ENCODE measurements at regions not wholly inside any gene's neighbourhood (a gene's known extent, or its start where the extent isn't known, plus 50 kb on each side); places are given as distances from the start of the nearest gene placed in this dataset.

DNA sequence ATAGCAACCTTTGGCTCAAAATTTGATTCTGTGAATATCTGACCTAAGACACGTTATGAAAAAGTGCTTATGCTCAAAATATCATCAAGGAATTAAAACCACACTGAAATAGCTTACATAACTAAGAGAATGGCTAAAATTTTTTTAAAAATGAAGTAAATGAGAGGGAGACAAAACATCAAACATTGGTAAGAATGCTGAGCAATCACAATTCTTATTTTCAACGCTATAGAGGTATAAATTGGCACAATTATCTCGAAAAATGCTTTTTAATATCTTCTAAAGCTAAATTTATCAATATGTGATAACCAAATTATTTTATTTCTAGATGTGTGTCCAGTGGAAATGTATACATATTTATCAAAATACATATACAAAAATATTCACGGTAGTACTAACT lies 381.3 kb downstream of the ANXA1 start:
- H3K36me3 ChIP-seq: no peaks in the 10 kb centered on the region
- no peaks in the 10 kb centered on the region for H3K27me3 ChIP-seq
- H3K9me3 ChIP-seq: no peaks in the 10 kb centered on the region
- H3K27ac ChIP-seq: no peak overlapping the region
- TF ChIP-seq POLR2AphosphoS5 (IDR thresholded peaks at IDR 0.05) (no peak), POLR2A (IDR thresholded peaks at IDR 0.05) (no peak), EP300 (IDR thresholded peaks at IDR 0.05) (no peak)
- TF ChIP-seq, protein P1, sequence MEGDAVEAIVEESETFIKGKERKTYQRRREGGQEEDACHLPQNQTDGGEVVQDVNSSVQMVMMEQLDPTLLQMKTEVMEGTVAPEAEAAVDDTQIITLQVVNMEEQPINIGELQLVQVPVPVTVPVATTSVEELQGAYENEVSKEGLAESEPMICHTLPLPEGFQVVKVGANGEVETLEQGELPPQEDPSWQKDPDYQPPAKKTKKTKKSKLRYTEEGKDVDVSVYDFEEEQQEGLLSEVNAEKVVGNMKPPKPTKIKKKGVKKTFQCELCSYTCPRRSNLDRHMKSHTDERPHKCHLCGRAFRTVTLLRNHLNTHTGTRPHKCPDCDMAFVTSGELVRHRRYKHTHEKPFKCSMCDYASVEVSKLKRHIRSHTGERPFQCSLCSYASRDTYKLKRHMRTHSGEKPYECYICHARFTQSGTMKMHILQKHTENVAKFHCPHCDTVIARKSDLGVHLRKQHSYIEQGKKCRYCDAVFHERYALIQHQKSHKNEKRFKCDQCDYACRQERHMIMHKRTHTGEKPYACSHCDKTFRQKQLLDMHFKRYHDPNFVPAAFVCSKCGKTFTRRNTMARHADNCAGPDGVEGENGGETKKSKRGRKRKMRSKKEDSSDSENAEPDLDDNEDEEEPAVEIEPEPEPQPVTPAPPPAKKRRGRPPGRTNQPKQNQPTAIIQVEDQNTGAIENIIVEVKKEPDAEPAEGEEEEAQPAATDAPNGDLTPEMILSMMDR (IDR thresholded peaks at IDR 0.05): no peak
- intact Hi-C loops (cut with DNase I; ENCODE audit: low total_unique reads): no loop called here
- no peak for DNase-seq
- no peak overlapping the region for H3K4me3 ChIP-seq
- 47 to 67% (median 54%) methylated on average over 4 of the region's 4 CpGs for WGBS, 5 donors
- no peaks in the 10 kb centered on the region for H3K4me1 ChIP-seq

DNA sequence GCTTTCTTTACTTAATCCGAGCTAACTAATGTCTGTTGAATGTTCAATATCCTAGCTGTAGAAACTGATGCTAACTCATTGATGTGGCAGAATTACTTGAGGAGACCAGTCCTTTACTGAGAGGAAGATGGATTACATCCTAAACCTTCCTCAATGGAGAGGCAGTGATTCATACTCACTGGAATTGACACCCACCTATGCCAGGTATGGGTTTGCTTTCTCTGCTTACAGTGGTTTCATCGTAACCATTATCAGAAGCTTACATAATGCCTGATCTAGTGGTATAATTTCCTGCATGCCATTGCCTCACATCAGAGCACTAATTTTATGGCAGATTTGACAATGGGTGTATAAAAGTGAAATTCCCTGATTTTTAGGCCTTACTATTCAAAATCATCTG lies 384.7 kb downstream of the ANXA1 start:
- Histone ChIP-seq H3K27ac (no peak overlapping the region), H3K4me3 (no peak overlapping the region), H3K27me3 (no peaks in the 10 kb centered on the region), H3K9me3 (no peaks in the 10 kb centered on the region), H3K4me1 (no peaks in the 10 kb centered on the region), H3K36me3 (no peaks in the 10 kb centered on the region)
- TF ChIP-seq, protein P1 (IDR thresholded peaks at IDR 0.05): no peak
- no peak for TF ChIP-seq POLR2AphosphoS5 (IDR thresholded peaks at IDR 0.05)
- TF ChIP-seq POLR2A (IDR thresholded peaks at IDR 0.05): no peak
- no peak for TF ChIP-seq EP300 (IDR thresholded peaks at IDR 0.05)
- WGBS, 5 donors: 75 to 97% (median 83%) methylated on average over 2 of the region's 2 CpGs
- DNase-seq: no peak
- intact Hi-C loops (cut with DNase I; ENCODE audit: low total_unique reads): no loop called here

DNA sequence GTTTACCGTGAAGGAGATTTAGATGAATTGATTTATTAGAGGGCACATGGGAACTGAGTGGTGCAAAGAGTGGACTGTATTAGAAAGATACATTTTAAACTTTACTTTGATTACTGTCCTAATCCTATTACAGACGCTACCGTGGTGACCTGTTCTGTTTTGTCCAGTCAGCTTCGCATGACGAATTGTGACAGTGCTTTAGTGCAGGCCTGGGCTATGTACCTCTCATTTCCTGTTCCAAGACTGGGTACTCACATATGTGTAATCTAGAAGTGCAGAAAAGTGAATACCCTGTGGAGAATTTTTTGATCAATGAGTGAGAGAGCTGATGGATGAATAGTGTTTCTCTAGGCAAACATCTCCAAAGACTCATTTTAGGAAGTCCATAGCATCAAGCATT lies 385.9 kb downstream of the ANXA1 start:
- H3K9me3 ChIP-seq: no peaks in the 10 kb centered on the region
- intact Hi-C loops (cut with DNase I; ENCODE audit: low total_unique reads): no loop called here
- TF ChIP-seq EP300 (IDR thresholded peaks at IDR 0.05): no peak
- no peak for TF ChIP-seq POLR2A (IDR thresholded peaks at IDR 0.05)
- TF ChIP-seq POLR2AphosphoS5 (IDR thresholded peaks at IDR 0.05): no peak
- TF ChIP-seq, protein P1 (IDR thresholded peaks at IDR 0.05): no peak
- no peak overlapping the region for H3K27ac ChIP-seq
- no peaks in the 10 kb centered on the region for H3K27me3 ChIP-seq
- no peak for DNase-seq
- WGBS, 5 donors: 65 to 84% (median 76%) methylated on average over 5 of the region's 5 CpGs
- no peaks in the 10 kb centered on the region for H3K4me1 ChIP-seq
- H3K36me3 ChIP-seq: no peaks in the 10 kb centered on the region
- no peak overlapping the region for H3K4me3 ChIP-seq

DNA sequence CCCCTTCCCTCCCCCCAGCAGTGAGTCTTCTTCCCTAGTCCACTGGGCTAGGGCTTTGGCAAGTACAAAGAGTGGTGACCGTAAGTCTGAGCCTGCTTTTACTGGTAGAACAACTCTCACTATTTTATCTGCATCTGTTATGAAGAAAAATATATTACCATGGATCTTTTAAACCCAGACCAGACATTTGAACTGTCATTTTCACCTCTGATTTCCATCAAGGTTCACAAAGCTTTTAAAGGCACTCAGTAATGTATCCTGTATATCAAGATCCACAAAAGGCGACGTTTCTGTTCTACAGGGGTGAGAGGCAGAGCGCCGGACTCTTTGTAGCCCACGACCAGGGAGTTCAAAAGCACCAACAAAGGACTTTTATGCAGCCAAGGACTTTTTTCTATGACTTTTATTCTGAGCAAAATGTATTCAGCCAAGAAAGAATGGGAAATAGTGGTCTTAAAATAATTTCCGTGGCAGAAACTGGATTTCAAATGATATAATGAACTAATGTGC lies 388.3 kb downstream of the ANXA1 start:
- Histone ChIP-seq H3K27ac (no peak overlapping the region), H3K36me3 (no peaks in the 10 kb centered on the region), H3K4me3 (no peak overlapping the region), H3K9me3 (no peaks in the 10 kb centered on the region), H3K27me3 (no peaks in the 10 kb centered on the region), H3K4me1 (no peaks in the 10 kb centered on the region)
- no peak for TF ChIP-seq EP300 (IDR thresholded peaks at IDR 0.05)
- TF ChIP-seq, protein P1 (IDR thresholded peaks at IDR 0.05): no peak
- no peak for TF ChIP-seq POLR2AphosphoS5 (IDR thresholded peaks at IDR 0.05)
- TF ChIP-seq POLR2A (IDR thresholded peaks at IDR 0.05): no peak
- intact Hi-C loops (cut with DNase I; ENCODE audit: low total_unique reads): no loop called here
- DNase-seq: no peak
- WGBS, 5 donors: 71 to 77% (median 74%) methylated on average over 7 of the region's 7 CpGs

Measured in stomach (tissue), 8 donors.